Coronary artery (tissue), 2 donors: ENCODE measurements at regions not wholly inside any gene's neighbourhood (a gene's known extent, or its start where the extent isn't known, plus 50 kb on each side); places are given as distances from the start of the nearest gene placed in this dataset.

Source experiments
- DNase-seq: peaks from one replicate; pipeline ENCODE4 v3.0.0-alpha.2; 2017; ENCODE audit warnings: low spot score
- H3K27ac ChIP-seq, 2 donors: fragments of 200-600 bp; sonication (generic); one replicate each; pipeline ENCODE4 v1.5.1; 2016 to 2019
- H3K4me3 ChIP-seq: fragments of 200-600 bp; sonication (generic); 2 replicates; pipeline ENCODE4 v1.5.1; 2016; ENCODE audit warnings: mild to moderate bottlenecking, moderate library complexity
- TF ChIP-seq, protein P1 (sequence below): fragments of 200-600 bp; sonication (generic); IDR thresholded peaks from one replicate; pipeline ENCODE4 v1.5.1; 2019; ENCODE audit warnings: antibody characterized with exemption

- H3K27ac ChIP-seq = no peak overlapping the region
- no peak for DNase-seq
- no peak overlapping the region for H3K4me3 ChIP-seq
- TF ChIP-seq, protein P1, sequence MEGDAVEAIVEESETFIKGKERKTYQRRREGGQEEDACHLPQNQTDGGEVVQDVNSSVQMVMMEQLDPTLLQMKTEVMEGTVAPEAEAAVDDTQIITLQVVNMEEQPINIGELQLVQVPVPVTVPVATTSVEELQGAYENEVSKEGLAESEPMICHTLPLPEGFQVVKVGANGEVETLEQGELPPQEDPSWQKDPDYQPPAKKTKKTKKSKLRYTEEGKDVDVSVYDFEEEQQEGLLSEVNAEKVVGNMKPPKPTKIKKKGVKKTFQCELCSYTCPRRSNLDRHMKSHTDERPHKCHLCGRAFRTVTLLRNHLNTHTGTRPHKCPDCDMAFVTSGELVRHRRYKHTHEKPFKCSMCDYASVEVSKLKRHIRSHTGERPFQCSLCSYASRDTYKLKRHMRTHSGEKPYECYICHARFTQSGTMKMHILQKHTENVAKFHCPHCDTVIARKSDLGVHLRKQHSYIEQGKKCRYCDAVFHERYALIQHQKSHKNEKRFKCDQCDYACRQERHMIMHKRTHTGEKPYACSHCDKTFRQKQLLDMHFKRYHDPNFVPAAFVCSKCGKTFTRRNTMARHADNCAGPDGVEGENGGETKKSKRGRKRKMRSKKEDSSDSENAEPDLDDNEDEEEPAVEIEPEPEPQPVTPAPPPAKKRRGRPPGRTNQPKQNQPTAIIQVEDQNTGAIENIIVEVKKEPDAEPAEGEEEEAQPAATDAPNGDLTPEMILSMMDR = no peak
These were observed 331.6 kb upstream of the FANCL start for GRCh38 chr2:58572731-58573130.

- TF ChIP-seq, protein P1 = no peak
- Histone ChIP-seq H3K27ac (no peak overlapping the region), H3K4me3 (no peak overlapping the region)
- DNase-seq = no peak
These were observed 330.2 kb upstream of the FANCL start for GRCh38 chr2:58571181-58571852.

GRCh38 chr2:58569475-58570185 lies 328.5 kb upstream of the FANCL start:
- DNase-seq = no peak
- TF ChIP-seq, protein P1 = no peak

GRCh38 chr2:58568901-58569300 lies 327.8 kb upstream of the FANCL start:
- no peak for DNase-seq
- no peak overlapping the region for H3K27ac ChIP-seq
- no peak overlapping the region for H3K4me3 ChIP-seq
- TF ChIP-seq, protein P1 = no peak

More at GRCh38 chr2:58569475-58570185, 328.5 kb upstream of the FANCL start:
- Histone ChIP-seq H3K4me3 (no peak overlapping the region), H3K27ac (no peak overlapping the region)

DNA sequence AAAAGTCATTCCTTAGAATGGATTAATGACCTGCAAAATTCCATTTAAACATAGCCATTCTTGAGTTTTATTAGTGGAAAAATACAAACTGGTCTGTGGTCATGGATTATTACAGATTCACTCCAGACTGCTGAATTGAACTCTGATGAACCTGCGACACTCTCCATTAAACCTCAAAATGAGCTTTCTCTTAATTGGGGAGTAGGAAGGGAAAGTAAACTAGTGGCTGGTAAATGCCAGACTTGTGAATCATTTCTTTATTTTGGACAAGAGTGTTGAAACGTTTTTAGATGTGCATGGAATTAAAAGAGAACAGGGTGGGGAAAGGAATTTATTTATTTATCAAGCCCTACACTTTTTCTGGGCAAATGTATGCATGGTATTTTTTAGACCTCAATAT lies 321.2 kb upstream of the FANCL start:
- TF ChIP-seq, protein P1 = no peak
- Histone ChIP-seq H3K27ac (no peak overlapping the region), H3K4me3 (no peak overlapping the region)
- DNase-seq = no peak

DNA sequence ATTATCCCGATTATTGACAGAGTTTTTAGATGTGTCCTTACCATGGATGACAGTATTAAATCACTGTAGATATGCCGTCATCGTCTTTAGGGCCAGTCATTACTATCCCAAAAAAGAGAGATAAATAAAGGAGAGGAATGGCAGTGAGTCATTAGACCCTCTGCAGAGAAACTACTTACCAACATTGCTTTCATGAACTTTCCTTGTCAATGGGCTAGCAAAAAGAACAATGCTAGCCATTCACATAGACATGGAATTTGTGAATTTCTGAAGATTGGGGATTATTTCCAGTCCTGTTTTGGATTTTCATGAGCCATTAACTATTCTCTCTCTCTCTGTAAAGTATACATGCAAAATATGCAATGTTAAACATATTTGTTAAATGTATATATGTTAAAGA lies 319.4 kb upstream of the FANCL start:
- no peak for DNase-seq
- Histone ChIP-seq H3K27ac (no peak overlapping the region), H3K4me3 (no peak overlapping the region)
- TF ChIP-seq, protein P1 = no peak

- Histone ChIP-seq H3K27ac (no peak overlapping the region), H3K4me3 (no peak overlapping the region)
- TF ChIP-seq, protein P1 = no peak
- DNase-seq = no peak
These were observed 317.8 kb upstream of the FANCL start for GRCh38 chr2:58558881-58559280.
